Activated T-cell treated with anti-CD3 and anti-CD28 coated beads for 24 hours (primary cell): ENCODE measurements at regions not wholly inside any gene's neighbourhood (a gene's known extent, or its start where the extent isn't known, plus 50 kb on each side); places are given as distances from the start of the nearest gene placed in this dataset.

Source experiments
- DNase-seq: peaks from one replicate; pipeline ENCODE4 v3.0.0-alpha.2; 2020; ENCODE audit warnings: low read depth

DNA sequence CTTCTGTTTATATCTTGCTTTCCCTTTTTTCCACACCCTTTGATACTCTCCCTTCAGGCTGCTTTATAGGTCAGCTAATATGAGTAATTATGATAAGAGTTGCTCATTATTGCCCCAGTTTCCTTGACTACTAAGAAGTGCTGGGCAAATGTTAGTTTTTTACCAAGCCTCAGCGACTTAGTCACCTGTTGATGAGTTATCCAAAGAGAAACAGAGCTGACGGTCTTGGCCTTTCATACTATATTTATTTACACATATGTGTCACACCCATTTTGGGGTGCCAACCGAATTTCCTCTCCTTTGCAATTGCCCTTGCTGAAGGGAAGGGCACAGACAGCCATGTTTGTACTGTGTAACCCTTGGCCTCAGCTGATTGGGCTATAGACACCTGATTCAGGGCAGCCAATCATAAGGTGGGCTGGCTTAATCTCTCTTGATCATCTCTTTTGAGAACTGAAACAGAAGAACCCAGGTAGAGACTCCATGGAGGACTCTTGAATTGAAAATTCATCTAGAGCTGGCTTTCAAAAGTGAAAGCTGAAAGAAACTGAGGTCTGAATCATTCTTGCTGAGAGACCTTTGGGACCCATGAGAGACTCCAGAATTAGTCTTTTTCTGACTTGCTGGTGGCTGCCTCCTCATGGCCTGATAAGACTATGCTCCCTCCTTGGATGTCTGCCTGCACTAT is 111.7 kb upstream of the RPS6KA3 start:
- DNase-seq: peak; percentile 16

GRCh38 chrX:20374900-20375438 is 108.3 kb upstream of the RPS6KA3 start:
- DNase-seq: no peak

GRCh38 chrX:20374450-20374849 is 107.7 kb upstream of the RPS6KA3 start:
- DNase-seq: no peak

GRCh38 chrX:20373063-20373462 is 106.4 kb upstream of the RPS6KA3 start:
- no peak for DNase-seq

- DNase-seq: no peak
Measured at GRCh38 chrX:20372533-20372932, 105.8 kb upstream of the RPS6KA3 start.

DNA sequence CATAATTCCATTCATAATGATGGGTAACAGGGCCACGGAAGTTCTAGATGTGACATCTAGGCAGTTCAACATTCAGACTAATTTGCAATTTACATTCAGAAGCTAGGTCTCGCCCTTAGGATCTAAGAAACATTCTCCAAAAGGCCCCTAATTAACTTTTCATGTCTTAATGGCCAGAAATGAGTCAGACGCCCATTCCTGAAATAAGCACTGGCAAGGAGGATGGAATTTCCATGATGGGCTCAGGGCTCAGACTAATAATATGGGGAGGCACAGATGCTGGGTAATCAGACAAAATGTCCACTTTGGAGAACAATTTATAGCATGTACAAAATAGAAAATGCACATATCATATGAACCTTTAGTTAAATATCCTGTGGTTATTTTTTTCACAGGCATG is 102.8 kb upstream of the RPS6KA3 start:
- no peak for DNase-seq

DNA sequence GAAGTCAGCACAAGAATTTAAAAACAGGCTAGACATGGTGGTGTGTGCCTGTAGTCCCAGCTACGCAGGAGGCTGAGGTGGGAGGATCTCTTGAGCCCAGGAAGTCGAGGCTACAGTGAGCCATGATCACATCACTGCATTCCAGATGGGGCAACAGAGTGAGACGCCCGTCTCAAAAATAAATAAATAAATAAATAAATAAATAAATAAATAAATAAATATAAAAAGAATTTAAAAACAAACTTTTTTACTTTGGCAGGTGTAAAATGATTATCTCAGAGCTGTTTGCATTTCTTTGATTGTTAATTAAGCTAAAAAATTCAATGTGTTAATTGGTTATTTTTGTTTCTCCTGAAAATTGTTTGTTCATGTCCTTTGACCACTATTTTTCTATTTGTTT is 97.5 kb upstream of the RPS6KA3 start:
- no peak for DNase-seq

DNA sequence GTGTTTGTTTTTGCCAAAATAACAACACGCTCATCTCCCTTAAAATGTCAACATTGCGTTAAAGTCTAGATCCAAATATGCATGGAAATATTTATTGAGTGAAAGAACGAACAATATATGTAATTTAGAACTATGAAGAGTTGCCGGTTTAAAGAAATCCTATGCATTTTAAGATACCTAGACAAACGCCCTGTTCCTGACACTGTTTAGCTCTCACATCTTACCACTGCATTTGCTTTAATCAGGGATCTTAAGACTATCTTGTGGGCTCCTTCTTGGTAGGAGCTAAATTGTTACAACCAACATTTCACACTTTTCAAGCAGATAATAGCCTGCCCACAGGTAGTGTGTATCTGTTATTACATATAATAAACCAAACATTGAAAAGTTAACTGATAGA is 96.6 kb upstream of the RPS6KA3 start:
- no peak for DNase-seq

DNA sequence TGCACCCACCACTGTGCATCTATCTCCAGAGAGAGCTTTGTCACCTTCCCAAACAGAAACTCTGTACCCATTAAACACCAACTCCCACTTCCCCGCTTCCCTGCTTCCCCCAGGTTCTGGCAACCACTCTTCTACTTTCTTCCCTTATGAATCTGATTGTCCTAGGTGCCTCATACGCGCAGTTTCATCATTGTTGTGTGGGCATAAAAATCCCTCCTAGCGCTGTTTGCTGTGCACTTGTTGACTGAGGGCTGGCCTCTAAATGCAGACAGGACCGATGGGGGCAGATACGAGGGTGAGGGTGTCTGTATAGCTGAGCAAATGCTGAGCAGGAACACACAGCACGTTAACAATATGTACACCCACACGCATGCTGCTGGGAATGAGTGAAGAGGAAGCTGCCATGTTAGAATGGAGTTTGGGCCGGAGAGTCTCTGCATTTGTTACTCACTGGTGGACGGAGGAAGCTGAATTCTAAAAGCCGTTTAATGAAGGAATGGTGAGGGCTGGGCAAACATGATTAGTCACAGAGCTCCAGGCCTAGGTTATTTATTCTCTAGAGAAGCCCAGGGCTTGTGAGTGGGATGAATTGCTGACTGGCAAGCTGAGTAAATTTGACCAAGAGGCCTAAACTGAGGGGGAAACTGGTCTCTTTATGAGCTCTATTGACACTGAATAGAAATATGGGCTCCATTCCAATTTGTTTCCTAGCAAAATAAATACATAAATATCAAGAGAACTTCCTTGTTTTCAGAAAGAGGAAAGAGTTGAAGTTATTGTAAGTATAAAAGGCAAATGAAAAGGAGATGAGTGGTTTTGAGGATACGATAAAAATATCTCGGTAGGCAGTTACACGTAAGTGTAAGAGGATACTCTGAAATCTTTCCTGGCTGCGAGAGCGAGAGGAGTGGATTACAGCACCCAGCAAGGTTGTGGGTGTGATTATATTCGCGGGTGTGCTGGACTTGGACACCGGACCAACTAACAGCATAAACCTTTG is 95.9 kb upstream of the RPS6KA3 start:
- DNase-seq: no peak

GRCh38 chrX:20361890-20362262 is 95.2 kb upstream of the RPS6KA3 start:
- no peak for DNase-seq

DNA sequence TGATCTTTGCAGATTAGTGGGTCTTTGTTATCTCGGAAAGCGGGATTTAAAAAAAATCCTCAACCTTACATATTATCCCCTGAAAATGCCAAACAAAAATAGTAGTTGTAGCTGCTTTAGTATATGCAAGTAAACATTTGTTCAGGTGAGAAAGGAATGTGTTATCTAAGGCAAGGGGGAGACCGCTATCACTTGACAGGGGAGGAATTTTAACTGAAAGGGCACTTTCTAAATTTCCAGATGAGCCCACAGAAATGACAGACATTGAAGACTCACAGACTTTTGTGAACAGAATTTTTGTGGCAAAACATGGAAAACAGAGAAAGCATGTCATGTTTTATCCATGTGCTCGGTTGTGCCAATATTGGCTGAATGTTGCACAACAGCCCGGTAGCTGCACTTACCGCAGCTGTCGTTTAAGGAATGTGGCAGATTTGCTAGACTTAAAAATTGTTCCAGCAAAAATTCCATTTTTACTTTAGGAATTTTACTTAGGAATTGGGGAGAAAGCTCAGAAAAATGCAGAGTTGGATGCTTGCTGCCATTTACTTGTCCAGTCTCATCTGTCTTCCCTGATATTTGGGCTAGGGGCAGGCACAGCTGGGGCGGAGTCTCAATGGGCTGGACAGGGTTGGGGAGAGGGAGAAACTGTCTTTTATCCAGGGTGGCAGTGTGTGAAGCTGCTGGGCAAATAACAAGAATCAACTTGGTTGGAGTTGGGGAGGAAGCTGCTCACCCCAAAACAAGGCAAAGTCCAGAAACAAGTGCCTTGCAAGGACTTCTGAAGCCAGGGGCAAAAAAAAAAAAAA is 94.6 kb upstream of the RPS6KA3 start:
- DNase-seq: no peak

DNA sequence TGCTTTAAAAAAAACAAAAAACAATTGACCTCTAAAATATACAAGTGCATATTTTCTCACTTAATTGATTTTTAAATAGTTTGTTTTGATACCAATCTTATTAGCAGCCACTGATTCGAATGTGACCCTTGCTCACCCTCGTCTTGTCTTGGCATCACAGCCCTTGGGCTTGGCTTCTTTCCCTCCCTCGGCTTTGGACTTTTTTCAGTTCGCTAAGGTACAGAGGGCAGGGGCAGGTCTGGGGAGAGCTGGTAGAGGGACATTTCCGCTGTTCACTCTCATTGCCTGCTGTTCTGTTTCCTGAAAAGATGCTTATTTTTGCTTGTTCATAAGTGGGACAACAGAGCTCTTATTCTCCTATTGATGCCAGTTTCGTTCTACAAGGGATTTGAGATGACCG is 88.5 kb upstream of the RPS6KA3 start:
- DNase-seq: no peak

DNA sequence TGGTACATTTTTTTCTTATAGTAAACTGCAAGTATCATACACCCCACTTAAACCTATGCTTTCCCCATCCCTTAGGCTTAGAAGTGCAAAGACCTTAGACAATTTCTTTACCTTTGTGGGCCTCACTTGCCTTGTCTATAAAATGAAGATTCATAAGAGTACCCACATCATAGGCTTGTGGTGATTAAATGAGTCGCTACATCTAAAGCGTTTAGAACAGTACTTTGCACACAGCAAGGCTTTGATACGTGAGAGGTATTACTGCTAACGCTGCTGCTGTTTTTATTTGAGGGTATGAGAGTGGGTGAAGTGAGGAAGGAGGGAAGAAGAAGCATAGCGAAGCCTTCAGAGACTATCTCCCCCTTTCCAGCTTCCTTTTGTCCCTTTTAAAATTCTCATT is 87.8 kb upstream of the RPS6KA3 start:
- no peak for DNase-seq

- no peak for DNase-seq
Measured at GRCh38 chrX:20352935-20353336, 86.2 kb upstream of the RPS6KA3 start.

DNA sequence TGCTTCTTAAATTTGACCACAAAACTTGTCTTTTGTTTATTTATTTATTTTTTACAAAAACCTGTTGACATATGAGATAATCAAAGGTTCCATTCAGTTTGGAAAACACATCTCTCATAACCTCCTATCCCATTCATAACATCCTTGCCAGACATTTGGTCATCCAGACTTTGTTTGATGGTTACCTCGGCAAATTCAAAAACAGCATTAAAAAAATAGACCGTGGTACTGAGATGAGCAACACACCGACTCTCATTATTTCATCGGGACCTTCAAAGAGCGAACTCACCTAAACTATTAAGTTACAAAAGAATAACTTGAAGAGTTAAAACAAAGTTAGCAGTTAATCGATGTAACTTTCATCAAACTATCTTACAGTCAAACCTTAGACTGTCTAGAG is 85.8 kb upstream of the RPS6KA3 start:
- no peak for DNase-seq

DNA sequence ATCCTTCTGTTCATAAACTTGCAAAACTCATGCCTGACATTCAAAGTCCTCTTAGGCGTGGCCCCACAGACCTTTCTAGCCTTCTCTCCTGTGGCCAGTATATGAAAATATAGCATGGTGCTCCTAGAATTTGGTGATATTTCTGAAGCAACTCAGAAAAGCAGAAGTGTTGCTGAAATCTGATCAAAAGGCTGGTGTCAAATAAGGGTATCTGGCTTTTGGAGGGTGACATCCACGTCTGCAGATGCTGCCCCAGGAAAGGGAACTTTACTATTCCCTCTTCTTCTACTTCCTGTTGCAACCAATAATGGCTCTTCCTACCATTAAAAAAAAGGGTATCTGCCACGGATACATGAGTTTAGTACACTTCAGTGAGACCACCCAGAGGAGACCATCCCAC is 83.9 kb upstream of the RPS6KA3 start:
- DNase-seq: no peak

GRCh38 chrX:20348139-20348538 is 81.4 kb upstream of the RPS6KA3 start:
- DNase-seq: no peak

- DNase-seq: no peak
Measured at GRCh38 chrX:20347481-20347880, 80.8 kb upstream of the RPS6KA3 start.

DNA sequence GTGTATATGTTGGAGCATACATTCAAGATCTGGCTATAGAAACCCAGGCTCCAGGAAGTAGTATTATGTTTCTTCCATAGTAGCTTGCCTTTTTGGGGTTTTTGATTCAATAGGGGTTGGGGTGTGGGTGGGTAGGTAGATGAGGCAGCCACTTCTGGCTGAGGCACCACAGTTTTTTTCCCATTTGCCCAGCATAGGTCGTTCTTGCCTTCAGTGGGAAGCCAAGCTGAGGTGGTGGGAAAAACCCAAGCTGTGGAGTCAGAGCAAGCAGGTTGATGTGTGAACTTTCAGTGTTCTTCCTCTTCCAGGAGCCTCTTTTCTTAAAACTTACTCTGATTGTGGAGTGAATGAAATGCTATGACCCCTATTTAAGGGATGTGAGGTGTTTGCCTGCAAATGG is 67.0 kb upstream of the RPS6KA3 start:
- DNase-seq: peak; percentile 14

DNA sequence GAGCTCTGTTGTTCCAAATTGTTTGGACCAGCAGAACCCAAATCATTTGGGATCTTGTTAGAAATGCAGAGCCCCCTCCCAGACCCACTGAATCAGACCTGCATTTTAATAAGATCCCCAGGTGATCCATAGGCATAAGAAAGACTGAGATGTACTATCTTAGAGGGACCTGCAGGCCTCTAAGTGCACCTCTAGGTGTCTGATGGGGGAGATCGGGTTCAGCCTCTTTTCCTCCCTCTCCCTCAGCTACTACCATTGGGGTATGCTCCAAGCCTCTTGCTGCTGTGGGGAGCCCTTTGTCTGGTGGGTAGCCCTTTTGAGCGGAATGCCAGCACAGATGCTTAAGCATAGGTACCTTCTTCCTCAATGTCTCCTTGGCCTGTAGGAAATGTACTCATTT is 63.8 kb upstream of the RPS6KA3 start:
- no peak for DNase-seq

DNA sequence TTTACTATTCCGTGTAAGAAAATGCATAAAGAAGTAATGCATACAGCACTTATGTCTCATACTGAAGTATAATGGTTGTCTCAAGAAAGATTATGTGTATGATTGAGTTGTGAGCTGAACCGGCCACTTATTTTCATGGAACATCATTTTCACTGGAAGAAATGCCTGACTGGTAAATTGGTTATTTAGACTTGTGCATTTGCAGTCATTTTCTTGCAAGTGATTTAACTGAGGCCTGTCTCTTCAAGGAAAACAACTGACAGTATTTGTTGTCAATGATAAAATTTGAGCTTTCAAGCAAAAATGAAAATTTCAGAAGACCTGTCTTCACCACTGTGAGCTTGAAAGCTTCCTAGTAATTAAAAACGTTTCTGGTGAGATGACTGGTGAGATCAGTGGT is 62.7 kb upstream of the RPS6KA3 start:
- no peak for DNase-seq

GRCh38 chrX:20325786-20326388 is 59.2 kb upstream of the RPS6KA3 start:
- no peak for DNase-seq
